HUDEP-2 (cell line): ENCODE measurements at regions not wholly inside any gene's neighbourhood (a gene's known extent, or its start where the extent isn't known, plus 50 kb on each side); places are given as distances from the start of the nearest gene placed in this dataset.

Source experiments
- DNase-seq, 76 experiments: peaks; one replicate each; lab custom pipeline; 2025; ENCODE audit not compliant: unreplicated experiment in 76 of 76; lab: John Stamatoyannopoulos, UW

DNA sequence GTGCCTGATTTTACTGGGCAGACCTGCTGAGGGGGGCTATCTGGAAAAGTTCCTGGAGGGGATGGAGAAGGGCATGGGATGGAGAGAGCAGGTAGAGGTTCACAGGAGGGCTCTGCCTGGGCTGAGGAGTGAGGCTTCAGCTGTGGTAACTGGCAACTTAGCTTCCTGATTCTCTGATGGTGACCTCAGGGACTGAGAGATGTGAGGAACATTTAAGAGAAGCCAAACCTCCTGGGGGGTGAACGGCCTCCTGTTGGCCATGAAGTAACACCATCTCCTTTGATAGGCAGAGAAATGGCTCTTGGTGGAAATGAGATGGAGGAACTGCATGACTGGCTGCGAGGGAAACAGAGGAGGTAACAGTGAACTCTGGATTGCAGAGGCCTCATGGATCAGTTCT lies 97.3 kb upstream of the ROPN1 start:
- DNase-seq, result no peak

DNA sequence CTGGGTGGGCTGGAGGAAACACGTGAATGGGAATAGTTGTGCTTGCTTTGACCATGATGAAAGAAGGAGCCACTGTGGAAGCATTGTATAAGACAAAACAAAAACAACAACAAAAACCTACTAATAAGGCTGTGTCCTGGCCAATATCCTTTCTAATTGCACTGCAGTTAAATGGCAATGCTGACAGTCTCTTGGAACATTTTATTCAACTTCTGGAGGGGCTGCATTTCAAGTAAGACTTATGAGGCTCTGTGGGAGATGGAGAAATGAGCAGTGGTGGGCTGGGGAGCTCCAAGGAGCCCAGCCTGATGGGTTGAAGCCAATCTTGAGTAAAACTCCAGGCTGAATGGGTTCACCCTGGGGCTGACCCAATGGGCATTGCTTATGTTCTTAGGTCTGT lies 99.8 kb upstream of the ROPN1 start:
- DNase-seq, result no peak

DNA sequence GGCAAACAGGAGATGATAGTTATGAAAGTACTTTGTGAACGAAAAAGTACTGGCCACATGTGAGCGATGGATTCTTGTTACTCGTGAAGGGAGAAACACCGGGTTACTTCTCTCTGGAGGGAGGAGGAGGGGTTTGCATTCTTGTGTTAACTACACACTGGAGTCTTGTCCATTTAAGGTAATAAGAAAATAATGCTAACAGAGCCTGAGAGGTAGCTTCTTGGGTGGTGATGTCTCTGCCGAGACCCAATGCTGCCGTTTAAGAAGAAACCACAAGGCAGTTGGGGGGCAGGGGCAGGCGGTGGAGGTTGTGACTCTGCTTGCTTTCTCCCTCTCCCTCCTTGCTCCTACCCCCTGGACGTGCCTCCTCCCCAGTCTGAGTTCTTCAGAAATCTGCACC lies 100.9 kb upstream of the ROPN1 start:
- DNase-seq, result no peak

DNA sequence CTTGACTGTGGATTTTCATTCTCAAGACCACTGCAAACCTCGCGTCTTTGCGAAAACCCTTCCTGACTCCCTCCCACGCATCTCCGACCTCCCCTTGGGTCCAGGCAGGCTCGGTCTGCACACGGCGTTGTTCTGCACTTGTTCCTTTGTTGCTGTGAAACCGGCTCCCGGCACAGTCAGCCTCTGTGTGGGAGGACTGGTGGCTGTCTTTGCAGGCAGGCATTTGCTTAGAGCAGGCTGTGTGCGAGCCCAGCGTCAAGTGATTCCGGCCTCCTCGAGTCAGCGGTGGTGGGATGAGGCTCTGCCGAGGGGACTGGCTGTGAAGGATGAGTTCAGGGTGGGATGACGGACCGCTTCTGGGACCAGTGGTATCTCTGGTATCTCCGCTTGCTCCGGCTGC lies 102.6 kb upstream of the ROPN1 start:
- DNase-seq, result no peak

DNA sequence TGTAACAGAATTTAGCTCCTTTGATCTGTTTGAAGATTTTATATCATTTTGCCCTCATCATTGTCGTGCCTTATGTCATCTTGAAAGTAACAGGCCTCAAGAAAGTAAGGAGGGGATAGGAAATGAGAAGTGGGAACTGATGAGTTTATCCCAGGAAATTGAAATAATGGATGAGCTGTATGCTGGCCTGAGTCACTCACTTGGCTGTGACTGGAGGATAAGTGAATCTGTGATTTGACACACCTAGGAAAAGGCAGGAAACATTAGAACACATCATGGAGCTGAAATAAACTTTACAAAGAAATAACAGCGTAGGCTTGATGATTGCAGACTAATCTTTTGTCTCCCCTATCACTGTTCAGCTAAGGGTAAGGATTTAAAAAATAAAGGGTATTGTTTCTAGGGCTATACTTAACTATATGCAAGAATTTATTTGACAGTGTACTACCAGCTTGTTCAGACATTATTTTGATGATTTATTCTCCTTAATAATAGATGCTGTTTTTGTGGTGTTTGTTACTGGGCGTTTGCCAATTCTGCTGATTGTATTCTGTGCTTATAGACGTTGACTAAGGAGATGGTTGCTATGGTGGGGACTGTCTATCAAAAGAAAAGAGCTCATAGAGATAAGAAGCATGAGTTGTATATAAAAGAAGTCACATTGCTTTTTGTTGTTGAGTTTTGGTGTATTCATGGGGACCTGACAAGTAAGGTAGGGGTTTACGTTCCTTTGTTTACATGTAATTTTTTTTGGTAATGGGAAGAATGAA lies 105.6 kb upstream of the ROPN1 start:
- DNase-seq, result no peak

DNA sequence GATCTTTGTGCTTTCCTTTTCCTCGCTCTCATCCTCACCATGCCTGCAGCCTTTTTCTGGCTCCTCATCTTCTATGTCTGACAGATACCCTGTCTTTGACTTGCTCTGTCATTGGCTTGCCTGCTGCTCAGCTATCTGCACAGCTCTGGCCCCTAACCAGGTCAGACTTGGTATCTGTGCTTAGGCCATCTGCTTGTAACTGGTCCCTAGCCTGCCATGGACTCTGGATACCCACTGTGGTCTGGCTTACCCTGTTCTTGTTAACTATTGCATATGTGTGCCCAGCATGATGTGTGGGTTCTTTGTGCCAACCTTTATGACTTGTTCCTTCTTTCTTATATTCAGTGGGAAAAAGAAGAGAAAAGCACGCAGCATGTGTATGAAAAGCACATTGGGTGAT lies 109.7 kb upstream of the ROPN1 start:
- no peak for DNase-seq

DNA sequence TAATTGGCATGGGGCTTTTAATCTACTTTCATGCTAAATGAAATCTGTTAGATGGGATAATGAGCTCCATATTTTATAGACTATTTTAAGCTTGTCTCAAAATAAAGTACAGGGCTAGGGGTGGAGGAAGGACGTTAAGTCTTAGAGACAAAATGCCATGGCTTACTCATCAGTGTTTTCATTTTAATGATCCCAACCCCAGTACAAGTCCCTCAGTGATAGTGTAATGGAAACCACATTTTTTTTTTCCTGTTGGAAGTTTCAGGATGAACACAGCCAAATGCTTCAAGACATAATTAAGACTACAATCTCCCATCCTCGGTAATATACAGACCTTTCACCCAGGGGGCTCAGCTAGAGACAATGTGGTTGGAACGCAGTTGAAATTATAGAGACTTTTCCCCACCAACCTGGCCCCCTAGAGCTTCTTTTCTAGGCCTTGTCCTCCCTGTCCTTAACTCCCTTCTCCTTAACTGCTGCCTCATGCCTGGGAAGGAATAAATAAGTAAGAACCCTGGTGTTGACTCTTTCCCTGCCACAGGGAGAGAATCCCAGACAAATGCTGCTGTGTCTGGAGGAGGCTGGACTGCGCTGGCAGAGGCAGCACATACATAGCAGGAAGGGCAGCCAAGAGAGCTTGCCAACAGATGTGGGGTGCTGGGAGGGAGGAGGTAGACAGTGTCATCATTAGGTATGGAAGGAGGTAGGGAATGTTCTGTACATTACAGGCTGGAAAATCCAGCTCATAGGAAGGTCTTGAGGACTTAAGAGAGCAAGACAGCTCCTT lies 115.4 kb upstream of the ROPN1 start:
- no peak for DNase-seq

DNA sequence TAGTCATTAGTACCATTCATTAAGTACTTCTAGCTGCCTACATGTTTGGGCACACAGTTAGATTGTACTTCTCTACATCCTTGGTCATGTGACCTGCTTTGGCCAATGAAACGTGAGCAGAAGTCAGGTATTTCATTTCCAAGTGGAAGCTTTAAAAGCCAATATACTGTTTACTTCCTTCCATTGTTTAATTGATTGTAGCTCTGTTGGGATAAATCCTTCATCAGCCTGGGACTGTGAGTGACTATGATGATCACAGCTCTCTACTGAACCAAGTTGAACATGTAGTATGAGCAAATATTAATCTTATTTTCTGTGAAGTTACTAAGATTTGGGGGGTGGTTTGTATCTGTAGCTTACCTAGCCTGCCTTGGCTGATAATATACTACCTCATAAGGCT lies 116.5 kb upstream of the ROPN1 start:
- DNase-seq, result no peak

DNA sequence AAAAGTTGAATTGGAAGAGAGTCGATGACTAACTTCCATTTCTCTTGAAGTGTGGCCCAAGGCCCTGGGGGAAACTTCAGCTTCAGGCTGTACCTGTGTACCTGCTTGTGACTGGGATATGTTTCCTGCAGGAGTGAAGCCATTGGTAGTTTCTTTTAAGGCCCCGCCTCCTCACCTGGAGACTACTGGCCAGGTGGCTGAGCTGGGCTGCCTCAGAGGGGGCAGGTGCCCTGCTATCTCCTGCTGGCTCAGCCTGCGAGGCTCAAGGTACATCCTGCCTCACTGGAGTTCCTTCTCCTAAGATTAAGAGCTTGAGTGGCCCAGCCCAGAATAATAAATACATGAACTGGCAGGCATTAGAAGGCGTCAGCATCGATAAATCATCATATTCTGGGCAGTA lies 121.6 kb upstream of the ROPN1 start:
- no peak for DNase-seq

DNA sequence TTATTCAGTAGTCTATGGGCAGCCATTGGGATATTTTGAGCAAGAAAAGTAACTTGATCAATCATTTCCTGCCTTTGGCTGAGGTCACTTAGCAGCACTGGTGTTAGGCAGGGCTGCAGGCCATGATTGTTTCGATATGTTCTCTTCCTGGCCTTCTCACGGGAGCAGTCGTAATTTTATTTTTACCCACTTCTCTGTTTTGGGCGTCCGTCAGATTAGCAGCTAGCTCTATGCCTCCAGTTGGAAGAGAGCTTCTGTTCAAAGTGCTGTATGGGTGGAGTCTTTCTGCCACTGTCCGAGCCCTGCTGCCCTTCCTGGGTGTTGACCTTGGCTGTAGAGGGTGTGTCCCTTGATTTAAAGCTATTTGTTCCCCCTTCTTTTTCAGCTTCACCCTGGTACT lies 123.4 kb upstream of the ROPN1 start:
- DNase-seq, result no peak

DNA sequence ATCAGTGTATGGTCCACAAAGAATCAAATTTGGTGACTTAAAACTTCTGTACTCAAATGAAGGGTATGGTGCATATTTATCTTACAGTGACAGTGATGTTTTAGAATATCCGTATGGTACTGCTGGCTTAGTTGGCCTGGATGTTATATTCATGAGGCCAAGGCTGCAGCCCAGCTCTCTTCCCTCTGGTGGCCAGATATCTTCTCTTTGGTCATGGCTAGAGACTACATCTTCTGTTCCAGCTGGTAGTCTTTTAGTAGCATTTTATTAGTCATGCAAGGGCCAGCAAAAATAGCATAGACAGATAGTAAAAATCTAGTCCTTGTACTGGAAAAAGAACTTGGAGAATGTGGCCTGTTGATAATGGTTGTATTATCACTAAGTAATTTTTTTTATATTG lies 124.0 kb upstream of the ROPN1 start:
- DNase-seq, result no peak

DNA sequence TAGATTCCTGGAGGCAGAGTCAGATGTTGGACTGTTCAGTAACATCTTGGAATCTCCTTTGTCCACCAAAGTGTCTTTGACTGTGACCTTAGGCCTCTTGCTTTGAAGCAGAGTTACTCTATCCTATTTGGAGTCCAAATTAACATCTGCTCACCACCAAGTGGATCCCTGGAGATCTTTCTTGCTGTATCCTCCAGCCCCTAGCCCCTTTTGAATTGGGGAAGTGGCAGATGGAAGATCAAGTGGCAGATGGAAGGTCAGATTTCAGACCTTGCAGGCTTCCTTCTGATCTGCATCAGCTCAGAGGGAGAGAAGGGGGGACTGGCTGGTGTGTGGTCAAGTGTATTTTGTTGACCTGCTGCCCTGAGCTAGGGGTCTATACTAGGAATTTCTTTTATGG lies 125.0 kb upstream of the ROPN1 start:
- no peak for DNase-seq

DNA sequence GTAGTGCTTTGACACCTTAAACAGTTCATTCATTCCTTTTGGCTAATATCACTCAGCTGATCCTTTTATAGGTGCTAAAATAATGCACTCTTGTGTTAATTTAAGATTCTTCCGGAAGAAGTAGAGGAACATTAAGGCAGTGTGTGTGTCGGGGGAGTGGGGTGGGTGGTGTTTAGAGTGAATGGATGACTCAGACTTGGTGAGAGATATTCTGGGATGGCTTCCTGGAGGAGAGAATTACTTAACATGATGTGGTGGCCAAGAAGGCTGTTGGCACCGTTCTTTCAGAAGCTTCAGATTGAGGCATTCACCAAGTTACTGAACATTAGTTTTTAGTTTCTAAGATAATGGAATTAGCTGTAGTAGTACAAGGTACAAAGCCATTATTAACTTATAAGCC lies 125.6 kb upstream of the ROPN1 start:
- DNase-seq, result no peak

DNA sequence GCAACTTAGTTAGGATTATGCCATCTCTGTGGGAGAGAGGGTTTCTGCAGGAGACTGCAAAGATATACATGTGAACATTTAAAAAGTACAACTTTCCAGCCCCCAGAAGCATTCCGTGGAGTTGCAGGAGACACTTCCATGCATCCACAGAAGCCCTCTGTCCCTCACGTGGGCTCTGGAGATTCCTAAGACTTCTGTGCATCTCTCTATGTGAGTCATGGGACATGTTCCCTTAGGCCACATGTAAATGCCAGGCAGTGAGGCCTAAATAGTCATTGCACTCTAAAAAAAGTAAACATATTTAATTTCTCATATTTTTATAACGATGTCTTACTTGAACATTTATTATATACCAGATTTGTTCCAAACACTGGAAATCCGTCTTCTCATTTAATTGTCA lies 126.5 kb upstream of the ROPN1 start:
- no peak for DNase-seq

DNA sequence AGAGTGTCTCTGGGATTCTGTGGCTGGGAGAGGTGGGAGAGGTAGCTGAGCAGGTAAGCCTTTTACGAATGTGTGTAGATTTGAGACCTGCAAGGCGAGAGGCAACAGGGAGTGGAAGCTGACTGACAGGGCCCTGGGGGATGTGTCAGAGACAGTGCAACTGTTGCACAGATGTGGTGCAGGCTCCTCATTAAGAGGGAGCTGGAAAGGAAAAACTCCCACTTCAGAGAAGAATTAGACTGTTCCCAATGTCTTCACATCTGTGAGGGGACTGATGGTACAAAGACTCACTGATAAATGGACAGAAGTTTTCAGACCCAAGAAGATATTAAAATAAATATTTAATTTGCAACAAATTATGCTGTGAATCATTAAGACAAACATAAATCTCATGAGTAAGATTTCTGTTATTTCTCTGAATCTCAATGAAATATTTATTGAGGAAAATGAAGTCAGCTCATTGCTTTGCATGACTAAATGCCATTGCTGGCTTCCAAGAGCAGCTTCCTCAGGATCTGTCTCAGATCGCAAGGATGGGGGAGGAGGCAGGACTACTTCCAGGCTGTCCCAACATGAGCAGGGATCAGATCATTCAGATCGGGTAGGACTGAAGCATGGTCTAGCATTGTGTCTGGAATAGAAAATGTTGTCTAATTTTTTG lies 127.3 kb upstream of the ROPN1 start:
- DNase-seq, result no peak

DNA sequence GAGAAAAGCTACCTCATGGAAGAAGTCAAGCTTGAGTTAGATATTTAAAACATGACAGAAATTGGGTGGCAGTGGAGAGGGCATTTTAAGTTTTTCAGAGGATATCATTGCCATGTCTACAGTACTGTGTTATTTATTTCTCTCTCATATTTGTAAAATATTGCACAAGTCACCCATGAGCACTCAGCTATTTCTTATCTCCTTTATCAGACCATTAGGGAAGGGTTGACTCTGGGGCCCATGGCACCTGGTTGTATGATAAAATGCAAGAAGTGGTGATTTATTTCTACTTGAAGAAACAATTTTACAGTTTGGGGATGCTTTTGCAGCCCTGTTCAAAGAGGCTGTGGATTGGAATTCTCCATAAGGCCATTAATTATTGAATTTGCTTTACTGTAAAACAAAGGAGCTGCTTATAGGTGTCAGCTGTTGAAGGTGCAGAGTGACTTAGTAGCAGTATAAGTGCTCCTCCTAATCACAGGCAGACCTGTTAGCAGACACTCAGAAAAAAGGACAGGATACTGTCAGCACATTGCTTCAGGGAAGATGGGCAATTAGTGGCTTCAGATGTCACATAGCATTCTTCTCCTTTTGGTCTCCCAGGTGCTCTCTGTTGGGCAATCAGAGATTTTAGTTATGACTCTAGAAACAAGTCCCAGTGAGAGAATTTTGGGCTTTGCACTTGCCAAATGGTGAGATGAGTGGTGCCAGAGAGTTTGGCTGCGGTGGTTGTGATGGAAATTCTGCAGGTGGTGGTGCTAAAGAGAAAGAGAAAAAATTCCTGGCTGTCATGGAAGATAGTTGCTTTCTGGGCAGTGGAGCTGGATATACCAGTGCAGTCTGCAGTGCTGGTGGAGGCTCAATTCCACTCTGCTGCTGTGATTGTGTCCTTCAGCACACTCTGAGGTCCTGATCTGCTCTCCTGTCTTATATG lies 129.7 kb upstream of the ROPN1 start:
- no peak for DNase-seq

DNA sequence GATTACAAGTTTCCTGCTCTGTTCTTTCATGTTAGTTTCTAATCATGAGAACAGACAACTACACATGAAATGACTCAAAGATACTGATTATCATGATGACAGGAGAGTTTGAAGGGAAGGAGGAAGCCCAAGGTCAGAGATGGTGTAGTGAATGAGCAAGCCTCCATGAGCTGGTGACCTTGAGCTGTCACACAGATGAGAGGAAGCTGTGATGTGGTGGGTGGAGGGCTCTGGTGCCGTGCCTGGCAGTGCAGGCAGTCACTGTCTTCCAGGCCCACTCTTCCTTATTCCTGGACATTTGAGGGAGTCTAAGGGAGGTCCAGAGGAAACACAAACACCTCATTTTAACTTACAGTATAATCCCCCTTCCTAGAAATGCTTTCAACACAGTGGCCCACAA lies 133.4 kb upstream of the ROPN1 start:
- DNase-seq, result no peak

DNA sequence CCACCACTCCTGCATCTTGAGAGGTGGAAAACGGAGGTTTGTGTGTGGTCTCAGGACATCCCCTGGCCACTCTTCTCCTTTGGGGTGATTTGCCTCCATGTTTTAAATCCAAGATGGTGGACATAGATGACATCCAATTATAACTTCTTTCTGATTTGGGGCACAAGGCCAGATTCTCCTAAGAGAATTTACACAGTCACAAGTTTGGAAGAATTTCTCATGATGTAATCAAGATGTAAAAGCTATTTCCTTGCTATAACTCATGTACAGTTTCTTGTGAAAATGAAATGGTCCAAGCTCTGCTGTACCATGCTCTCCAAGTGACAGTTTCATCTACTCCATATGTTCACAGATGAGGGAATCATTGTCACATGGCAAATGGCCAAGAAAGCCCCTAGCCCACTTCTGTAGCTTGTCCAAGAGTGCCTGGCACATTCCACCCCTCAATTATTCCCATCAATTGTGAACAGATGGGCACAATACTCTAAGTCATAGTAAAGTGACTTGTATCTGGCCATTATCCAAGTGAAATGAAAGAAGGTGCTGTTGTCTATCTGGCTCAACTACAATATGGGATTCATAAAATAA lies 134.6 kb upstream of the ROPN1 start:
- no peak for DNase-seq

DNA sequence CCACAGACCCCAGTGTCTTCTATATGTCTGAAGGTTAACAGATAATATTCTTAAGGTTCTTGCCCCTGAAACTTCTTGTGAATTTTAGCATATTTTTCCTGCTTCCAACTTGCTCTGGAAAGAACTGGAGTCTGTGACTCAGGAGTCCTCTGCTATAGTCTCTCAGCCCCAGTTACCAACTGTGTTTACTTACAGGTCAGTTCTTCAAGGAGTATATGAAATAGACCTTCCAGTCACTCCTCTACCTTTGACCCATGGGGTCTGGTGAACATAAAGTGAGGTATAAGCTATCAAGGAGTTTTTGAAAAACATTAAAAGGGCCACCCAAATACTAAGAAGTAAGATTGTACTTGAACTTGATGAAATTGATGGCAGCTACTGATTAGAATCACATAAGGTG lies 139.2 kb upstream of the ROPN1 start:
- no peak for DNase-seq

DNA sequence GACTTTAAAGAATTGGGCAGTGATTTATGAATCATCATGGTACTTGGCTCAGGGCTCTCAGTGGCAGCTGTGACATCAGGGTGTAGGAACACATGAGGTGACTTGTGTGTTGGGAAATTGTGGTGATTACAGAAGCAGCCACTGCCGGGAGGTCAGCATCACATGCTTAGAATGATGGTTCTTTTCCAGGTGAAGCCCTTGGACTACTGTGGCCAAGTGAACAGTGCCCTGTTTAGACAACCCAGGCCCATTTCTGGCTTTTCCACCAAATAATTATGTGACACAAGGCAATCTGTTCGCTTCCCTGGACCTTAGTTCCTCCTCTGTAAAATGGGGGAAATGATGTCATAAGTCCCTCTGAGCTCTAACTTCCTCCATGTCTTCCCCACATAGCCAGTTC lies 139.7 kb upstream of the ROPN1 start:
- no peak for DNase-seq
